ENCODE measurements at regions not wholly inside any gene's neighbourhood (a gene's known extent, or its start where the extent isn't known, plus 50 kb on each side); places are given as distances from the start of the nearest gene placed in this dataset.

DNA sequence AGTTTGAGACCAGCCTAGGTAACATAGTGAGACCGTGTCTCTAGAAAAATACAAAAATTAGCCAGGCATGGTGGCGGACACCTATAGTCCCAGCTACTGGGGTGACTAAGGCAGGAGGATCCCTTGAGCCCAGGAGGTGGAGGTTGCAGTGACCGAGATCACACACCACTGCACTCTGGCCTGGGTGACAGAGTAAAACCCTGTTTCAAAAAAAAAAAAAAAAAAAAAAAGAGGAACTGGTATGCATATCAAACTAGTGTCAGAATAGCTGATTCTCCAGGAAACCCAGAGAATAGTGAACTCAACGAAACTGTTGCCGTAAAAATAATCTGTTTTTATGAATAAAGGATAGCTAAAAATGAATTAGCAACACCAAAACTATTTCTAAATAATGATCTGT, 126.6 kb upstream of the BASP1 start:
- TF ChIP-seq, protein P1, sequence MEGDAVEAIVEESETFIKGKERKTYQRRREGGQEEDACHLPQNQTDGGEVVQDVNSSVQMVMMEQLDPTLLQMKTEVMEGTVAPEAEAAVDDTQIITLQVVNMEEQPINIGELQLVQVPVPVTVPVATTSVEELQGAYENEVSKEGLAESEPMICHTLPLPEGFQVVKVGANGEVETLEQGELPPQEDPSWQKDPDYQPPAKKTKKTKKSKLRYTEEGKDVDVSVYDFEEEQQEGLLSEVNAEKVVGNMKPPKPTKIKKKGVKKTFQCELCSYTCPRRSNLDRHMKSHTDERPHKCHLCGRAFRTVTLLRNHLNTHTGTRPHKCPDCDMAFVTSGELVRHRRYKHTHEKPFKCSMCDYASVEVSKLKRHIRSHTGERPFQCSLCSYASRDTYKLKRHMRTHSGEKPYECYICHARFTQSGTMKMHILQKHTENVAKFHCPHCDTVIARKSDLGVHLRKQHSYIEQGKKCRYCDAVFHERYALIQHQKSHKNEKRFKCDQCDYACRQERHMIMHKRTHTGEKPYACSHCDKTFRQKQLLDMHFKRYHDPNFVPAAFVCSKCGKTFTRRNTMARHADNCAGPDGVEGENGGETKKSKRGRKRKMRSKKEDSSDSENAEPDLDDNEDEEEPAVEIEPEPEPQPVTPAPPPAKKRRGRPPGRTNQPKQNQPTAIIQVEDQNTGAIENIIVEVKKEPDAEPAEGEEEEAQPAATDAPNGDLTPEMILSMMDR (IDR thresholded peaks at IDR 0.05): no peak
- TF ChIP-seq POLR2A (IDR thresholded peaks at IDR 0.05): no peak
